Activated CD4-positive, alpha-beta memory T cell treated with anti-CD3 and anti-CD28 coated beads for 36 hours (primary cell): ENCODE measurements at regions not wholly inside any gene's neighbourhood (a gene's known extent, or its start where the extent isn't known, plus 50 kb on each side); places are given as distances from the start of the nearest gene placed in this dataset.

Experiments
- CTCF ChIA-PET: fragments of 350-600 bp; sonication (Branson Sonifier 250); formaldehyde crosslinking; loops from one replicate; lab custom pipeline; 2021; ENCODE audit warnings: antibody characterized with exemption, inconsistent platforms; lab: Charles Lee
- POLR2A ChIA-PET: fragments of 350-600 bp; sonication (Branson Sonifier 250); formaldehyde crosslinking; loops from one replicate; lab custom pipeline; 2021; ENCODE audit warnings: antibody characterized with exemption; lab: Charles Lee
- DNase-seq: peaks from one replicate; pipeline ENCODE4 v3.0.0-alpha.2; 2020
- H3K27ac Mint-ChIP-seq: one replicate; pipeline ENCODE4 v1.8.0; 2021; ENCODE audit warnings: mixed read lengths
- H3K27me3 Mint-ChIP-seq: one replicate; pipeline ENCODE4 v1.8.0; 2021; ENCODE audit warnings: mixed read lengths
- H3K36me3 Mint-ChIP-seq: one replicate; pipeline ENCODE4 v1.8.0; 2021; ENCODE audit warnings: mixed read lengths
- H3K4me1 Mint-ChIP-seq: one replicate; pipeline ENCODE4 v1.8.0; 2021; ENCODE audit warnings: low read depth, mixed read lengths
- H3K4me3 Mint-ChIP-seq: one replicate; pipeline ENCODE4 v1.8.0; 2021; ENCODE audit warnings: mild to moderate bottlenecking, mixed read lengths
- H3K9me3 Mint-ChIP-seq: one replicate; pipeline ENCODE4 v1.8.0; 2021; ENCODE audit warnings: mixed read lengths
- intact Hi-C: fragments of 100-400 bp; cut with micrococcal nuclease; formaldehyde crosslinking; loops from one replicate; pipeline ENCODE4 v1.15.1; 2023

GRCh38 chr11:92140021-92140420, 84.6 kb upstream of the FAT3 start:
- intact Hi-C loops: no loop called here
- Mint-ChIP-seq H3K27me3 (no peaks in the 10 kb centered on the region), H3K36me3 (no peaks in the 10 kb centered on the region)

GRCh38 chr11:92138296-92138695, 86.3 kb upstream of the FAT3 start:
- ChIA-PET CTCF (no interaction called here), POLR2A (no interaction called here)
- Mint-ChIP-seq H3K4me1 (no peaks in the 10 kb centered on the region), H3K36me3 (no peaks in the 10 kb centered on the region), H3K27me3 (no peaks in the 10 kb centered on the region), H3K4me3 (no peak overlapping the region), H3K27ac (no peak overlapping the region), H3K9me3 (peaks cover 7% of the 10 kb centered on the region)
- DNase-seq: no peak
- intact Hi-C loops: no loop called here

More at GRCh38 chr11:92140021-92140420, 84.6 kb upstream of the FAT3 start:
- POLR2A ChIA-PET: no interaction called here
- Mint-ChIP-seq H3K4me3 (no peak overlapping the region), H3K4me1 (no peaks in the 10 kb centered on the region), H3K9me3 (peaks cover under 1% of the 10 kb centered on the region), H3K27ac (no peak overlapping the region)
- CTCF ChIA-PET: no interaction called here
- DNase-seq: no peak

DNA sequence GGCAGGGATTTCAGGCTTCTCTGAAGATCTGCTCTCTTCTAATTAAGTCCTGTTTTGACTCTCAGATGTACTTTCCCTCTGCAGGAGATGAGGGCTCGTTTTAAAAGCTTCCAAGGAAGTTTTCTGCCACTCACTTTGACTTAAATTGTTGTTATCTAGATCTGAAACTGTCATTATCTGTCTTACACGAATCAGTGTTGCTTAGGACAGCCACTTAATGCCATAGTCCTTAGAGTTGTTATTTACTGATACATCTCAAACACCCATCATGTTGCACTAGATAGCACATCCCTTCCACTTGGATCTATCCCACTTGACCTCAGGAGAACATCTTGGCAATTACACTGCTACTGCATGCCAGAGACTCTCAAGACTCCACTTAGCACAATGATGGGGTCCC, 86.9 kb upstream of the FAT3 start:
- no peaks in the 10 kb centered on the region for H3K36me3 Mint-ChIP-seq
- H3K27ac Mint-ChIP-seq: no peak overlapping the region
- no peak for DNase-seq
- no peaks in the 10 kb centered on the region for H3K27me3 Mint-ChIP-seq
- H3K4me1 Mint-ChIP-seq: no peaks in the 10 kb centered on the region
- ChIA-PET POLR2A (no interaction called here), CTCF (no interaction called here)
- no peak overlapping the region for H3K4me3 Mint-ChIP-seq
- H3K9me3 Mint-ChIP-seq: peaks cover 11% of the 10 kb centered on the region
- intact Hi-C loops: no loop called here

DNA sequence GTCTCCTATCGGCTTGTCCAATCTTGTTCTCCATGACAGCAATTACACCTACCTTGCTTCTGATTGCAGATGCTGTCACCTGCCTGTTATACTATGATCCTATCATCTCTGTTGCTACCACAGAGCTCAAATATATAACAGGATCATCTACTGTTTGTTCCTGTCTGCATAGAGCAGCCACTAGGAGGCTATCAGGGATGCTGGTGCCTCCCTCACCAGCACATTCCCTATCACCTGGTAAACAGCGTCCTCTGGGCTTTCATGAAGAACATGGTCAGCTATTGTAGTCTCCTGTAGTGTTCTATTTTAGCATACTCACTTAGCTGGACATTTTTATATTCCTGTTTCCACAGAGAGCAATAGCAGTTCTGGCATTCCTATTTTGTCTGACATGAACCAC, 87.8 kb upstream of the FAT3 start:
- no peaks in the 10 kb centered on the region for H3K4me1 Mint-ChIP-seq
- H3K4me3 Mint-ChIP-seq: no peak overlapping the region
- no peaks in the 10 kb centered on the region for H3K27me3 Mint-ChIP-seq
- intact Hi-C loops: no loop called here
- no peak for DNase-seq
- peaks cover 13% of the 10 kb centered on the region for H3K9me3 Mint-ChIP-seq
- ChIA-PET POLR2A (no interaction called here), CTCF (no interaction called here)
- no peaks in the 10 kb centered on the region for H3K36me3 Mint-ChIP-seq
- no peak overlapping the region for H3K27ac Mint-ChIP-seq

- H3K9me3 Mint-ChIP-seq: peaks cover 13% of the 10 kb centered on the region
- DNase-seq: no peak
- no peak overlapping the region for H3K27ac Mint-ChIP-seq
- POLR2A ChIA-PET: no interaction called here
- no peaks in the 10 kb centered on the region for H3K4me1 Mint-ChIP-seq
- H3K4me3 Mint-ChIP-seq: no peak overlapping the region
- no peaks in the 10 kb centered on the region for H3K27me3 Mint-ChIP-seq
- H3K36me3 Mint-ChIP-seq: no peaks in the 10 kb centered on the region
- CTCF ChIA-PET: no interaction called here
- intact Hi-C loops: no loop called here
These were observed 93.2 kb upstream of the FAT3 start for GRCh38 chr11:92131289-92131865.

- H3K4me1 Mint-ChIP-seq: no peaks in the 10 kb centered on the region
- H3K27ac Mint-ChIP-seq: no peak overlapping the region
- H3K36me3 Mint-ChIP-seq: no peaks in the 10 kb centered on the region
- CTCF ChIA-PET: no interaction called here
- intact Hi-C loops: no loop called here
- POLR2A ChIA-PET: no interaction called here
- DNase-seq: no peak
- no peak overlapping the region for H3K4me3 Mint-ChIP-seq
- H3K9me3 Mint-ChIP-seq: peaks cover 13% of the 10 kb centered on the region
- no peaks in the 10 kb centered on the region for H3K27me3 Mint-ChIP-seq
These were observed 94.2 kb upstream of the FAT3 start for GRCh38 chr11:92130421-92130831.

DNA sequence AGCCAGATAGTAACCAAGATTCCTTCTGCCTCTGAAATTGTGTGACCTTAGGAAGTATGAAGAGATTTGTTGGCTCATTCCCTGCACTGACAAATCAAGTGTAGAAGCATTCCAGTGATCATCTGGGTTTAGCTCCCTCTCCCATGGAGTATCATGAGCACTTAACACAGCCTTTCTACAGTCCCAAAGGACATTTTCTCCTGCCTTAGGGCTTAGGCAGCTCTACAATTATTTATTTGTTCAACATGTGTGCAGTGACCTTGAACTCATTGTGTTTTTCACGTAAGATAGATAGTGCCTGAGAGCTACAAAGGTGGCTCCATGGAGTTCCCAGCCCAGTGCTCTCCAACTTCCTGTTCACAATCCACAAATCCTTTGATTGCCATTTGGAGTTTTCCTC, 94.8 kb upstream of the FAT3 start:
- DNase-seq: no peak
- H3K4me3 Mint-ChIP-seq: no peak overlapping the region
- H3K27me3 Mint-ChIP-seq: no peaks in the 10 kb centered on the region
- peaks cover 11% of the 10 kb centered on the region for H3K9me3 Mint-ChIP-seq
- POLR2A ChIA-PET: no interaction called here
- H3K27ac Mint-ChIP-seq: no peak overlapping the region
- no peaks in the 10 kb centered on the region for H3K36me3 Mint-ChIP-seq
- CTCF ChIA-PET: no interaction called here
- no peaks in the 10 kb centered on the region for H3K4me1 Mint-ChIP-seq
- intact Hi-C loops: no loop called here

DNA sequence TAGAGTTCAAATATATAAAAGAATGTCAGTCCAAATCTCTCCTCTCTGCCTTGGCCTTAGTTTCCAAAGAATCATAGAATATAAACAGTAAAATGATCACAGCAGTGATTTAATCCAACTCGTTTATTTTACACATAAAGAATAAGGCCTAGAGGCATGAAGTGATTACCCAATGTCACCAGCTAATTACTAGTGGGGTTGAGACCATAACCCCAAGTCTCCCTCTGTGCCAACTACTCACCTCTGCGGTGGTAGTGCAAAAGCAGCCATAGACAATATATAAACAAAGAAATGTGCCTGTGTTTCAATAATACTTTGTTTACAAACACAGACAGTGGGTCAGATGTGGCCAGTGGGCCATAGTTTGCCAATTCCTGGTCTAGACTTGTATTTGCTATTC, 96.6 kb upstream of the FAT3 start:
- Mint-ChIP-seq H3K9me3 (peaks cover 5% of the 10 kb centered on the region), H3K4me3 (no peak overlapping the region), H3K27ac (no peak overlapping the region), H3K36me3 (no peaks in the 10 kb centered on the region), H3K27me3 (no peaks in the 10 kb centered on the region), H3K4me1 (no peaks in the 10 kb centered on the region)
- DNase-seq: no peak
- intact Hi-C loops: no loop called here
- ChIA-PET POLR2A (no interaction called here), CTCF (no interaction called here)

DNA sequence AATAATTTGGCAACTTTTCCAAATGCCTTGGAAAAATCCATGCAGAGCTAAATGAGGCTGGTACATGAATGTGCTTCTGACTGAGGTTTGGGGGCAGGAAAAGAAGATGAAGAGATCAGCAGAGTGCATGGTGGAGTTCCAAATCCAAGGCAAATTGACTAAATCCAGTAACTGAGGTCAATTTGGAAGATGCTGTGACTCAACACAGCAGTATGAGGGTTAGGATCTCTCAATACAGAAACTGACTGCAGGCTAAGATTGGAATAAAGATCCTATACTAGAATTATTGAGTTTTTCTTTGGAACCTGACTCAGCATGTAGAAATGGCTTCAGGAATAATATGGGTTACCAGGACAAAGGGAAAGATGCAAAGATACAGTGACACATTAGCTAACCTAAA, 99.3 kb upstream of the FAT3 start:
- Mint-ChIP-seq H3K36me3 (no peaks in the 10 kb centered on the region), H3K4me1 (no peaks in the 10 kb centered on the region), H3K27me3 (no peaks in the 10 kb centered on the region), H3K27ac (no peak overlapping the region), H3K9me3 (peaks cover under 1% of the 10 kb centered on the region), H3K4me3 (no peak overlapping the region)
- DNase-seq: no peak
- ChIA-PET POLR2A (no interaction called here), CTCF (no interaction called here)
- intact Hi-C loops: no loop called here

DNA sequence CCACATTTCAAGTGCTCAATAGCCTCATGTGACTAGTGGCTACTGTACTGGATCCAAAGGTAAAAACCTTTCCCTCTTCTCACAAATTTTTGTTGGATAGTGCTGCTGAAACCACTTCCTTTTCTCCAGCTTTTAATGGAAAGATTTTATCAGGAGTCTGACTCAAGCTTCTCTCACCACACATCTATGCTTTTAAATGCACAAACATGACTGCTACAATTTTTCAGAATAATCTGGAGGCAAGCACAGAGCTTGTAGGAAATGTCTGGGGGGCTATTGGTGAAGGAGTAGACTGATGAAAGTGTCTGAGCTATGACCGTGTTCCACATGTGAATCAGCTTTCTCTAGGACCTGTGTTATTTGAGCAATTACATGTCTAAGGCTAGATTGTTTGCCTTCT, 101.1 kb upstream of the FAT3 start:
- ChIA-PET CTCF (no interaction called here), POLR2A (no interaction called here)
- Mint-ChIP-seq H3K9me3 (peaks cover 12% of the 10 kb centered on the region), H3K4me3 (no peak overlapping the region), H3K4me1 (no peaks in the 10 kb centered on the region), H3K27ac (no peak overlapping the region), H3K36me3 (no peaks in the 10 kb centered on the region), H3K27me3 (no peaks in the 10 kb centered on the region)
- intact Hi-C loops: no loop called here
- DNase-seq: no peak

GRCh38 chr11:92122561-92122960, 102.1 kb upstream of the FAT3 start:
- Mint-ChIP-seq H3K9me3 (peaks cover 12% of the 10 kb centered on the region), H3K27ac (no peak overlapping the region), H3K4me3 (no peak overlapping the region), H3K36me3 (no peaks in the 10 kb centered on the region), H3K4me1 (no peaks in the 10 kb centered on the region), H3K27me3 (no peaks in the 10 kb centered on the region)
- intact Hi-C loops: no loop called here
- DNase-seq: no peak
- POLR2A ChIA-PET: no interaction called here
- CTCF ChIA-PET: no interaction called here

- POLR2A ChIA-PET: no interaction called here
These were observed 113.3 kb upstream of the FAT3 start for GRCh38 chr11:92111287-92111686.

DNA sequence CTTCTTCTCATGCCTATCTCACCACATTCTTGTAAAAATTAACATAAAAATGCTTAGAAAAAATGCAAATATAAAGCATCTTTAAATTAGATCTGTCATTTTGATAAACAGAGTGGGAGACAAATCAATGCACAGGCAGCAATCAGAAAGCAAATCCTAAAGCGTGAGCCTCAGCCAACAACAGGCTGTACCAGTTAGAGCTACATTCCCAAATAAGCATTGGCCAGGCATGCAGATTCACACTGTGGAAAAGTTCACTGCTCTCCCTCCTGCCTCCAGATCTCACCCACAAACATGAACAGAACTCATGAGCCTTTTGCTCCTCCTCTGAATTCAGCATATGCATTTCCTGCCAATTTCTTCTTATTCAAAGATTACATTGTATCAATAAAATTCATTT, 115.2 kb upstream of the FAT3 start:
- no peak for DNase-seq
- CTCF ChIA-PET: no interaction called here
- H3K27me3 Mint-ChIP-seq: no peaks in the 10 kb centered on the region
- peaks cover 12% of the 10 kb centered on the region for H3K9me3 Mint-ChIP-seq
- no peaks in the 10 kb centered on the region for H3K36me3 Mint-ChIP-seq
- no peak overlapping the region for H3K4me3 Mint-ChIP-seq
- intact Hi-C loops: no loop called here
- no peaks in the 10 kb centered on the region for H3K4me1 Mint-ChIP-seq
- H3K27ac Mint-ChIP-seq: no peak overlapping the region
- POLR2A ChIA-PET: no interaction called here

More at GRCh38 chr11:92111287-92111686, 113.3 kb upstream of the FAT3 start:
- Mint-ChIP-seq H3K4me3 (no peak overlapping the region), H3K27ac (no peak overlapping the region), H3K27me3 (no peaks in the 10 kb centered on the region), H3K4me1 (no peaks in the 10 kb centered on the region), H3K36me3 (no peaks in the 10 kb centered on the region), H3K9me3 (peaks cover 12% of the 10 kb centered on the region)
- intact Hi-C loops: no loop called here
- DNase-seq: no peak
- CTCF ChIA-PET: no interaction called here
